ENCODE measurements at regions not wholly inside any gene's neighbourhood (a gene's known extent, or its start where the extent isn't known, plus 50 kb on each side); places are given as distances from the start of the nearest gene placed in this dataset.
A peak's percentile ranks its signal among the peaks of the same experiment; 100 is the strongest.

DNA sequence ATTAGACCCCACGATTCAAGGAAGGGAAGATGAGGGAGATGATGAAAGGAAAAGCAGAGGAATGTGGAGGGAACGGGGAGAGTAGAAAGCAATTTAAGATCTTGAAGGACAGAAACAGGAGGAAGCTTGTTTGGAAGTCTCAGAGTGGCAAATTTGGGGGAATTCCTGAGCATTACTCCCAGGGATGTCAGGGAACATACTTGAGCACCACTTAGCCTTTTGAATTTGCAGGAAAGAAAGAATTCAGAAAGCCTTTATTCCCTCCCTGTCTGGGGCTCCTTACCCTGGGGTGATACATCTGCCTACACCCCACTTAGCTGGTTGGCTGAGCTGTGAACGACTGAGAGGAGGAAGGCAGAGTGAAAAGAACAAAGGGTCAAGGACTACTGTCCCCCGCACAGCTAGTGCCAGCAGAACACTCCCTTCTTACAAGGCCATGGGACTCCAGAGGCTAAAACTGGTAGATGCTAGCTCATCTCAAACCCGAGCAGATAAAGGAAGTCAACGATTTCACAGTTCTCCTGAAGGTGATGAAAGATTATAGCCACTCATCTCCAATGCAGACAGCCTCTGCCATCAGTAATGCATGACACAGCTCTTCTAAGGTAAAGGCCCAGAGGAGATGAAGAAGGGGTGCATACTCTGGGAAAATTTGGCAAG, 84.0 kb upstream of the AKIP1 start:
- Histone ChIP-seq H3K4me3 (no peak overlapping the region), H3K4me2 (ENCODE audit: insufficient read depth, low read length) (peak overlapping the region; percentile 61), H3K4me1 (replicated peaks in 1 of 2; ENCODE audit: control insufficient read depth in 2 of 2, insufficient read depth in 2 of 2, low read length in 2 of 2) (peaks cover 7 to 60% of the 10 kb centered on the region in 2 experiments; a peak in 3 of 5 replicates), H3K79me2 (ENCODE audit: control insufficient read depth, insufficient read depth, low read length) (no peaks in the 10 kb centered on the region), H3K27ac (ENCODE audit: extremely low read depth, low read depth, low read length) (peak overlapping the region; percentile 65; the same call in 2 of the 3 replicates), H4K20me1 (replicated peaks; ENCODE audit: control insufficient read depth, insufficient read depth, low read length) (no peaks in the 10 kb centered on the region), H3K27me3 (ENCODE audit: control insufficient read depth in 2 of 2, insufficient read depth in 2 of 2, low read length in 2 of 2) (peaks cover 0 to 9% of the 10 kb centered on the region in 2 experiments; a peak in 2 of 5 replicates), H3K9me1 (ENCODE audit: control insufficient read depth, insufficient read depth, low read length) (no peaks in the 10 kb centered on the region), H2AFZ (ENCODE audit: low read depth, low read length) (peak overlapping the region; percentile 60), H3K9ac (ENCODE audit: insufficient read depth in 1 of 2, low read depth in 2 of 2, low read length in 2 of 2) (peak overlapping the region in 1 of 2 experiments; percentile 28; a peak in 1 of 4 replicates), H3K9me3 (replicated peaks; ENCODE audit: control insufficient read depth, insufficient read depth, low read depth, low read length) (no peaks in the 10 kb centered on the region), H3K36me3 (ENCODE audit: control insufficient read depth, insufficient read depth, low read length) (no peaks in the 10 kb centered on the region)
- FAIRE-seq = peak; percentile 85
- no TSS peak for BruUV-seq (replicated peaks)
- ATAC-seq = peak; percentile 74
- 9% methylated on average over 6 of the region's 6 CpGs for WGBS (ENCODE audit: insufficient coverage, low coverage, missing lambda C conversion rate)
- peak in 3 of 4 experiments; percentile 28 to 40 (median 30) for DNase-seq (ENCODE audit: extremely low read depth in 1 of 4, low spot score in 3 of 4)
- in situ Hi-C loops (cut with MboI) (no loop called here), intact Hi-C loops (cut with micrococcal nuclease) (no loop called here)
- ChIA-PET POLR2A (interaction anchor here (0.7 to 1.7 kb wide), 7 partner anchors 7 to 145 kb away, joined by 3 to 8 read pairs (median 3); partner anchors contain the start of gene TRIM66), CTCF (ENCODE audit: low intra/inter-chr PET ratio) (no interaction called here)
- TF ChIP-seq PPARD (CRISPR knock-in tag; IDR thresholded peaks at IDR 0.05) (no peak), SMARCA4 (IDR thresholded peaks at IDR 0.05) (peak; percentile 13; the same call in 1 of the 2 replicates), RBM17 (IDR thresholded peaks at IDR 0.05; ENCODE audit: borderline replicate concordance, low read depth, low read length) (no peak), E2F1 (CRISPR knock-in tag; IDR thresholded peaks at IDR 0.05) (no peak), CBFA2T2 (conservative IDR thresholded peaks at IDR 0.05) (0 out of 2 replicates have a peak, but pooled peaks have one; percentile 5), BCOR (IDR thresholded peaks at IDR 0.05) (no peak), NR4A1 (CRISPR knock-in tag; IDR thresholded peaks at IDR 0.05) (no peak), NR4A1 (tag; IDR thresholded peaks at IDR 0.05) (0 out of 2 replicates have a peak, but pooled peaks have one; percentile 38), STAG1 (CRISPR knock-in tag; IDR thresholded peaks at IDR 0.05; ENCODE audit: borderline replicate concordance) (no peak), CAMTA2 (CRISPR knock-in tag; conservative IDR thresholded peaks at IDR 0.05) (no peak), PBX2 (CRISPR knock-in tag; IDR thresholded peaks at IDR 0.05; ENCODE audit: low read depth) (no peak), PBX2 (tag; conservative IDR thresholded peaks at IDR 0.05; ENCODE audit: low read depth) (peak; percentile 88), MAFG (tag; conservative IDR thresholded peaks at IDR 0.05) (peak; percentile 86), GTF2E2 (tag; IDR thresholded peaks at IDR 0.05) (no peak), CBX2 (IDR thresholded peaks at IDR 0.05; ENCODE audit: insufficient read depth, low read length, poor library complexity, severe bottlenecking) (no peak)
- TF ChIP-seq, protein P1, sequence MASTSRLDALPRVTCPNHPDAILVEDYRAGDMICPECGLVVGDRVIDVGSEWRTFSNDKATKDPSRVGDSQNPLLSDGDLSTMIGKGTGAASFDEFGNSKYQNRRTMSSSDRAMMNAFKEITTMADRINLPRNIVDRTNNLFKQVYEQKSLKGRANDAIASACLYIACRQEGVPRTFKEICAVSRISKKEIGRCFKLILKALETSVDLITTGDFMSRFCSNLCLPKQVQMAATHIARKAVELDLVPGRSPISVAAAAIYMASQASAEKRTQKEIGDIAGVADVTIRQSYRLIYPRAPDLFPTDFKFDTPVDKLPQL (IDR thresholded peaks at IDR 0.05; ENCODE audit: extremely low read depth, insufficient read length) = no peak
- TF ChIP-seq, protein P2, sequence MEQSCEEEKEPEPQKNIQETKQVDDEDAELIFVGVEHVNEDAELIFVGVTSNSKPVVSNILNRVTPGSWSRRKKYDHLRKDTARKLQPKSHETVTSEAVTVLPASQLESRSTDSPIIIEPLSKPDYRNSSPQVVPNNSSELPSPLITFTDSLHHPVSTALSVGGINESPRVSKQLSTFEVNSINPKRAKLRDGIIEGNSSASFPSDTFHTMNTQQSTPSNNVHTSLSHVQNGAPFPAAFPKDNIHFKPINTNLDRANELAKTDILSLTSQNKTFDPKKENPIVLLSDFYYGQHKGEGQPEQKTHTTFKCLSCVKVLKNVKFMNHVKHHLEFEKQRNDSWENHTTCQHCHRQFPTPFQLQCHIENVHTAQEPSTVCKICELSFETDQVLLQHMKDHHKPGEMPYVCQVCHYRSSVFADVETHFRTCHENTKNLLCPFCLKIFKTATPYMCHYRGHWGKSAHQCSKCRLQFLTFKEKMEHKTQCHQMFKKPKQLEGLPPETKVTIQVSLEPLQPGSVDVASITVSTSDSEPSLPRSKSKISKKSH (CRISPR knock-in tag; IDR thresholded peaks at IDR 0.05) = no peak

Data from K562 (cell line).